Thoracic aorta (tissue), 2 donors: ENCODE measurements at regions not wholly inside any gene's neighbourhood (a gene's known extent, or its start where the extent isn't known, plus 50 kb on each side); places are given as distances from the start of the nearest gene placed in this dataset.
A peak's percentile ranks its signal among the peaks of the same experiment; 100 is the strongest.

Experiments
- ATAC-seq: fragments of 150-250 bp; one replicate; pipeline ENCODE4 v1.8.0; 2017; ENCODE audit warnings: low read depth; ENCODE audit not compliant: insufficient number of reproducible peaks, low FRiP score
- DNase-seq: peaks from one replicate; pipeline ENCODE4 v3.0.0-alpha.2; 2020; ENCODE audit warnings: low spot score
- H3K27ac ChIP-seq, 2 donors: fragments of 200-600 bp; sonication (generic); 1 replicate in 1 of 2; 2 replicates in 1 of 2; pipeline ENCODE4 v1.5.1; 2016; ENCODE audit warnings: mild to moderate bottlenecking in 2 of 2, moderate library complexity in 2 of 2
- H3K27me3 ChIP-seq: fragments of 200-600 bp; sonication (generic); replicated peaks from 2 replicates; pipeline ENCODE4 v1.6.0; 2016; ENCODE audit warnings: mild to moderate bottlenecking; ENCODE audit not compliant: insufficient read depth
- H3K36me3 ChIP-seq: fragments of 200-600 bp; sonication (generic); one replicate; pipeline ENCODE4 v1.5.1; 2016
- H3K4me1 ChIP-seq, 2 donors: fragments of 200-600 bp; sonication (generic); 1 replicate in 1 of 2; 2 replicates in 1 of 2; pipeline versions ENCODE4 v1.5.1 to v1.6.0; 2016; ENCODE audit warnings: low read depth in 2 of 2, mild to moderate bottlenecking in 1 of 2; ENCODE audit not compliant: control insufficient read depth in 1 of 2
- H3K4me3 ChIP-seq: fragments of 200-600 bp; sonication (generic); 2 replicates; pipeline ENCODE4 v1.5.1; 2016; ENCODE audit warnings: mild to moderate bottlenecking
- H3K9me3 ChIP-seq: fragments of 200-600 bp; sonication (generic); 2 replicates; pipeline ENCODE4 v1.5.1; 2016
- TF ChIP-seq, protein P1 (sequence below): fragments of 200-600 bp; sonication (generic); IDR thresholded peaks from one replicate; pipeline ENCODE4 v1.5.1; 2019; ENCODE audit warnings: antibody characterized with exemption

DNA sequence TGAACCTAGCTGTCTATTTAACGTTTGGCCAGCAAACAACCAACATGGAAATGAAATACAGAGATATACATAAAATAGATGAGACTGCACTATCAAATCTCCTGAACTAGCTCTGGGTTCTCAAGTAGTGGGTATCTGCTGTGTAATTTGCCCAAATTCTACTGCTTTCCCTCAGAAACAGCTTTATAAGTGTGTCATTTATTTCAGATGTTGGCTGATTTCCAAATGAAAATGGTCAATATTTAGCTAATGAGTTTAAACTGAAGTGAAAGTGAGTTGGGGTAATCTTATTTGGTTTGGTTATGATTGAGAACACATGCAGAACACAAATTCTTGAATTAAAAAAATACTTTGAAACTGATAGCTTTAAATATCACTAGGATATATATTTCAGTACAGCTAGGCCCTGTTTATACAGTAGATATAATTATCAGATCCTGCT is 601.7 kb upstream of the CXADR start:
- H3K27ac ChIP-seq: peak overlapping the region in 1 of 2 donors; percentile 7
- TF ChIP-seq, protein P1, sequence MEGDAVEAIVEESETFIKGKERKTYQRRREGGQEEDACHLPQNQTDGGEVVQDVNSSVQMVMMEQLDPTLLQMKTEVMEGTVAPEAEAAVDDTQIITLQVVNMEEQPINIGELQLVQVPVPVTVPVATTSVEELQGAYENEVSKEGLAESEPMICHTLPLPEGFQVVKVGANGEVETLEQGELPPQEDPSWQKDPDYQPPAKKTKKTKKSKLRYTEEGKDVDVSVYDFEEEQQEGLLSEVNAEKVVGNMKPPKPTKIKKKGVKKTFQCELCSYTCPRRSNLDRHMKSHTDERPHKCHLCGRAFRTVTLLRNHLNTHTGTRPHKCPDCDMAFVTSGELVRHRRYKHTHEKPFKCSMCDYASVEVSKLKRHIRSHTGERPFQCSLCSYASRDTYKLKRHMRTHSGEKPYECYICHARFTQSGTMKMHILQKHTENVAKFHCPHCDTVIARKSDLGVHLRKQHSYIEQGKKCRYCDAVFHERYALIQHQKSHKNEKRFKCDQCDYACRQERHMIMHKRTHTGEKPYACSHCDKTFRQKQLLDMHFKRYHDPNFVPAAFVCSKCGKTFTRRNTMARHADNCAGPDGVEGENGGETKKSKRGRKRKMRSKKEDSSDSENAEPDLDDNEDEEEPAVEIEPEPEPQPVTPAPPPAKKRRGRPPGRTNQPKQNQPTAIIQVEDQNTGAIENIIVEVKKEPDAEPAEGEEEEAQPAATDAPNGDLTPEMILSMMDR: no peak
- H3K36me3 ChIP-seq: no peaks in the 10 kb centered on the region
- no peak overlapping the region for H3K4me3 ChIP-seq
- no peak for ATAC-seq
- no peaks in the 10 kb centered on the region for H3K27me3 ChIP-seq
- no peaks in the 10 kb centered on the region for H3K9me3 ChIP-seq
- peaks cover 5 to 21% of the 10 kb centered on the region in 2 donors for H3K4me1 ChIP-seq
- DNase-seq: no peak

DNA sequence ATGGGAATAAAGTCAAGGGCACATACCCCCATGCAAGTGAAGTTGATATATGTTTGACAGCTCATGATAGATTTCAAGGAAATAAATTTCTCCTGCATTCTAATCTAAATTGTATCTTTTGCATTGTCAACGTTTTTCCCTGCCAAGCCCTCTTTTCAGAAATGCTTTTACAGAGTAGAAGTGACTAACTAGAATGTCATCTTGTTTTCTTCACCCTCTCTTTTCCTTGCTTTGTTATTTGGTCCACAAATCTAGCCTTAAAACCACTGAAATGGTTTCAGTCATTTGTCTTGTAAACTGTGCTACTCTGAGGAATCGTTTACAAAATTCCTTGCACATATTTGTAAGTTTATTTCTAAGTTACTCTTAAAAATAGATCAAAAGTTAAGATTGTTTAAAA is 600.8 kb upstream of the CXADR start:
- Histone ChIP-seq H3K4me3 (no peak overlapping the region), H3K4me1 (peaks cover 5 to 21% of the 10 kb centered on the region in 2 donors), H3K9me3 (no peaks in the 10 kb centered on the region), H3K27ac (no peak overlapping the region), H3K36me3 (no peaks in the 10 kb centered on the region), H3K27me3 (no peaks in the 10 kb centered on the region)
- DNase-seq (no peak), ATAC-seq (no peak)
- TF ChIP-seq, protein P1: no peak

DNA sequence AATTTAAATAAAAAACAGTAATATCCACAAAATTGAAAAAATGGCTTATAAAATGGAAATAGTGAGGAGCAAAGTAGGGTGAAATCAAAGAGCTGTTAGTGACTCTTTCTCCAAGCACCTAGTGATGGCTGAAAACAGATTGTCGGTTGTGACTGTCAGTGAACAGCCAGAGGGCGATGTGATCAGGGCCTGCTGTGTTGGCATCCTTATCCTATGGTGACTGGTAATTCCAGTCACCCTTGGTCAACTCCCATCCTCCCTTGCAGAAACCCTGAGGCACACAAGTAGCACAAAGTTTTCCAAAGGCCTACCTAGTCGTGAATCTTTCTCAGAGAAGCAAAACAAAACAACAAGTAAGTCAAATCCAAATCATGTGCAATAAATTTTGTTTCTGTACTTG is 599.8 kb upstream of the CXADR start:
- peaks cover 5 to 21% of the 10 kb centered on the region in 2 donors for H3K4me1 ChIP-seq
- no peak for DNase-seq
- no peak overlapping the region for H3K4me3 ChIP-seq
- H3K36me3 ChIP-seq: no peaks in the 10 kb centered on the region
- no peaks in the 10 kb centered on the region for H3K9me3 ChIP-seq
- H3K27ac ChIP-seq: no peak overlapping the region
- ATAC-seq: no peak
- H3K27me3 ChIP-seq: no peaks in the 10 kb centered on the region
- TF ChIP-seq, protein P1: no peak

DNA sequence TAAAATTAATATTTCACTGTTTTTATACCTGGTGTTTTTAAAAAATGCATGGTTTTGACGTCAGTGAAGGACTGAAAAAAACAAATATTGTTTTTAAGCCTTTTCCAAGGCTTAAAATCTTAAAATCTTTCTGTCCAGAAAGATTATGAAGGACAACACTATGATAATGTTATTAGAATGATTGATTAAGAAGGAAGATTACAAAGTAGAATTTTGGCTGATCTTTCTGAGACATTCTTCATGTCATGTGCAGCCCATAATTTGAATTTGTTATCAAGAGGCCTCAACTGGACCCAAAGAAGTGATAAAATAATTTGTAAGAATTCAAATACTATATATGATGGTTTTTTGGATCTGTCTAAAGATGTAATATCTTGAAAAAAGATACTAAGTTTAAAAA is 584.4 kb upstream of the CXADR start:
- TF ChIP-seq, protein P1: no peak
- ATAC-seq: no peak
- no peaks in the 10 kb centered on the region for H3K9me3 ChIP-seq
- no peaks in the 10 kb centered on the region for H3K36me3 ChIP-seq
- no peaks in the 10 kb centered on the region for H3K27me3 ChIP-seq
- no peaks in the 10 kb centered on the region for H3K4me1 ChIP-seq
- no peak overlapping the region for H3K4me3 ChIP-seq
- DNase-seq: no peak
- no peak overlapping the region for H3K27ac ChIP-seq

DNA sequence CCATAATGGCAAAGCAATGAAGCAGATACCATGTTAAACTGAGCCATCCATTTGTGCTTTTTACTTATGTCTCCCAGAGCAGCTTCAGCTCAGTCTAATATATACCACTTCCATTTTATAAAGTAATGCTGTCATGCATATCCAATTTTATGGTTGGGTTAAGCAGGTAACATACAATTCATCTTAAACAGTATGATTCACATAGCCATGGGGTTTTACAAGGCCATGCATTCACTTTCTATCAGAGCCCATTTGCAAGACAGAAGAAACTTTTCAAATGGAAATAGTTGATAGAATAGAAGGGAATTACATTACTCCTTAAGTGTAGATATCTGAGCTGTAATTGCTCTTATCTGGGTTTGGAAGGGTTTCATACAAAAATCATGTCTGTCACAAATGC is 580.5 kb upstream of the CXADR start:
- no peak overlapping the region for H3K27ac ChIP-seq
- ATAC-seq (no peak), DNase-seq (no peak)
- no peaks in the 10 kb centered on the region for H3K36me3 ChIP-seq
- H3K9me3 ChIP-seq: no peaks in the 10 kb centered on the region
- H3K4me1 ChIP-seq: no peaks in the 10 kb centered on the region
- TF ChIP-seq, protein P1: no peak
- H3K27me3 ChIP-seq: no peaks in the 10 kb centered on the region
- no peak overlapping the region for H3K4me3 ChIP-seq
